ENCODE measurements at regions not wholly inside any gene's neighbourhood (a gene's known extent, or its start where the extent isn't known, plus 50 kb on each side); places are given as distances from the start of the nearest gene placed in this dataset.
"Not testable (repeated sequence)": the region's sequence is repeated elsewhere in the genome, so short reads cannot be mapped to it uniquely, and the experiment has no call there.

GRCh38 chr16:79937671-79938070, 337.1 kb upstream of the MAF start:
- not testable (repeated sequence) for DNase-seq (ENCODE audit: low read depth in 2 of 2)

GRCh38 chr16:79933603-79934002, 333.1 kb upstream of the MAF start:
- no peak for DNase-seq (ENCODE audit: low read depth in 2 of 2)

GRCh38 chr16:79932572-79932971, 332.0 kb upstream of the MAF start:
- no peak for DNase-seq (ENCODE audit: low read depth in 2 of 2)

GRCh38 chr16:79931721-79932120, 331.2 kb upstream of the MAF start:
- no peak for DNase-seq (ENCODE audit: low read depth in 2 of 2)

GRCh38 chr16:79929260-79929965, 328.9 kb upstream of the MAF start:
- DNase-seq (ENCODE audit: low read depth in 2 of 2), result no peak

- no peak for DNase-seq (ENCODE audit: low read depth in 2 of 2)
These were observed 327.8 kb upstream of the MAF start for GRCh38 chr16:79928142-79928873.

GRCh38 chr16:79926451-79927205, 326.1 kb upstream of the MAF start:
- DNase-seq (ENCODE audit: low read depth in 2 of 2), result no peak

GRCh38 chr16:79923431-79923830, 322.9 kb upstream of the MAF start:
- no peak for DNase-seq (ENCODE audit: low read depth in 2 of 2)

- DNase-seq (ENCODE audit: low read depth in 2 of 2), result no peak
These were observed 320.1 kb upstream of the MAF start for GRCh38 chr16:79920685-79921084.

GRCh38 chr16:79918916-79919315, 318.4 kb upstream of the MAF start:
- DNase-seq (ENCODE audit: low read depth in 2 of 2), result no peak

GRCh38 chr16:79915761-79916160, 315.2 kb upstream of the MAF start:
- no peak for DNase-seq (ENCODE audit: low read depth in 2 of 2)

- no peak for DNase-seq (ENCODE audit: low read depth in 2 of 2)
These were observed 314.6 kb upstream of the MAF start for GRCh38 chr16:79914961-79915720.

GRCh38 chr16:79912592-79913310, 312.2 kb upstream of the MAF start:
- DNase-seq (ENCODE audit: low read depth in 2 of 2), result no peak

- DNase-seq (ENCODE audit: low read depth in 2 of 2), result no peak
These were observed 311.1 kb upstream of the MAF start for GRCh38 chr16:79911660-79912059.

- no peak for DNase-seq (ENCODE audit: low read depth in 2 of 2)
These were observed 309.0 kb upstream of the MAF start for GRCh38 chr16:79909571-79909970.

GRCh38 chr16:79903471-79903870, 302.9 kb upstream of the MAF start:
- no peak for DNase-seq (ENCODE audit: low read depth in 2 of 2)

GRCh38 chr16:79902351-79902750, 301.8 kb upstream of the MAF start:
- DNase-seq (ENCODE audit: low read depth in 2 of 2), result no peak

- DNase-seq (ENCODE audit: low read depth in 2 of 2), result no peak
These were observed 301.0 kb upstream of the MAF start for GRCh38 chr16:79901522-79901921.

GRCh38 chr16:79899716-79900115, 299.2 kb upstream of the MAF start:
- no peak for DNase-seq (ENCODE audit: low read depth in 2 of 2)

- no peak for DNase-seq (ENCODE audit: low read depth in 2 of 2)
These were observed 298.8 kb upstream of the MAF start for GRCh38 chr16:79899316-79899715.

GRCh38 chr16:79898703-79899102, 298.2 kb upstream of the MAF start:
- DNase-seq (ENCODE audit: low read depth in 2 of 2), result no peak

Data from activated CD8-positive, alpha-beta memory T cell treated with anti-CD3 and anti-CD28 coated beads for 4 hours (primary cell).